ENCODE measurements at regions not wholly inside any gene's neighbourhood (a gene's known extent, or its start where the extent isn't known, plus 50 kb on each side); places are given as distances from the start of the nearest gene placed in this dataset.

DNA sequence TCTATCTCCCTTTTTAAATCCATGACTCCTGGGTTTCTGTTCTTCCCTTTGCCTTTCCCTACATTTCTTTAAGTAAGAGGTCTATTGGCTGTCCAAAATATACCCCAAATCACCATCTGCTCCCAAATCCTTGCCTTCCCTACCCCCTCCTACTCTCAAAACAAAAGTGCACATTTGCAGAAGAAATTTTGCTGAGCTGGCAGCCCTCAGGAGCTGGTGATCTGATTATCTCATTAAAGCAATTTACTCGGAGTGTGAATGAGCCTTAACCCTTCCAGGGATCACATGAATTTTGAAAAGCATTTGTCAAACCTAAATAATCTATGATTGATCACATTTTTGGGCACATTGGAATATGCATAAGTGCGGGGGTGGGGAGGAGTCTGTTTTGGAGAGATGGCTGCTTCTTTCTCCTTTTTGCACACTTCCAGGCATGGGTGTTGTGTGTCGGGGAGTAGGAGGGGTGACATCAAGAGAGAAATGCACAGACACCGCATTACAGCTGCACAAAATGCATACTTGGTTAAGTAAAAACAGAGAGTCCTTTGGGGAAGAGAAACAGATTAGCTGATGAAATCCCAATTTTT is 892.6 kb downstream of the TUSC7 start:
- Mint-ChIP-seq H3K9me3 (no peaks in the 10 kb centered on the region), H3K36me3 (ENCODE audit: low read depth) (no peaks in the 10 kb centered on the region), H3K27ac (peak overlapping the region; percentile 54), H3K4me1 (ENCODE audit: low read depth) (peaks cover 24% of the 10 kb centered on the region), H3K4me3 (no peak overlapping the region), H3K27me3 (peaks cover 6% of the 10 kb centered on the region)
- intact Hi-C loops (cut with micrococcal nuclease), result no loop called here

- H3K4me1 Mint-ChIP-seq (ENCODE audit: low read depth), result peaks cover 24% of the 10 kb centered on the region
- no peaks in the 10 kb centered on the region for H3K9me3 Mint-ChIP-seq
- H3K27me3 Mint-ChIP-seq, result peaks cover 6% of the 10 kb centered on the region
- intact Hi-C loops (cut with micrococcal nuclease), result no loop called here
- peak overlapping the region; percentile 20 for H3K4me3 Mint-ChIP-seq
- peak overlapping the region; percentile 54 for H3K27ac Mint-ChIP-seq
- H3K36me3 Mint-ChIP-seq (ENCODE audit: low read depth), result no peaks in the 10 kb centered on the region
Measured at GRCh38 chr3:117603097-117603496, 893.5 kb downstream of the TUSC7 start.

- Mint-ChIP-seq H3K27me3 (peaks cover 12% of the 10 kb centered on the region), H3K4me1 (ENCODE audit: low read depth) (peaks cover 19% of the 10 kb centered on the region), H3K4me3 (no peak overlapping the region), H3K9me3 (peaks cover 11% of the 10 kb centered on the region), H3K27ac (no peak overlapping the region), H3K36me3 (ENCODE audit: low read depth) (no peaks in the 10 kb centered on the region)
- intact Hi-C loops (cut with micrococcal nuclease), result no loop called here
Measured at GRCh38 chr3:117606866-117607265, 897.3 kb downstream of the TUSC7 start.

DNA sequence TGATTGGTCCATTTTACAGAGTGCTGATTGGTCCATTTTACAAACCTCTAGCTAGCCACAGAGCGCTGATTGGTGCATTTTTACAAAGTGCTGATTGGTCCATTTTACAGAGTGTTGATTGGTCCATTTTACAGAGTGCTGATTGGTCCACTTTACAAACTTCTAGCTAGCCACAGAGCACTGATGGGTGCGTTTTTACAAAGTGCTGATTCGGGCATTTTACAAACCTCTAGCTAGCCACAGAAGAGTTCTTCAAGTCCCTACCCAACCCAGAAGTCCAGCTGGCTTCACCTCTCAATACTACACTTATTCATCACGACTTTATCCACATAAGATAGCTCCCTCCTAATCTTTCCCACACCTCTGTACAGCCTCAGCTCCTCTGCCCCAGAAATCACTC is 899.8 kb downstream of the TUSC7 start:
- Mint-ChIP-seq H3K4me1 (ENCODE audit: low read depth) (no peaks in the 10 kb centered on the region), H3K9me3 (peaks cover 11% of the 10 kb centered on the region), H3K27ac (no peak overlapping the region), H3K27me3 (peaks cover 14% of the 10 kb centered on the region), H3K4me3 (no peak overlapping the region), H3K36me3 (ENCODE audit: low read depth) (no peaks in the 10 kb centered on the region)
- intact Hi-C loops (cut with micrococcal nuclease), result no loop called here

DNA sequence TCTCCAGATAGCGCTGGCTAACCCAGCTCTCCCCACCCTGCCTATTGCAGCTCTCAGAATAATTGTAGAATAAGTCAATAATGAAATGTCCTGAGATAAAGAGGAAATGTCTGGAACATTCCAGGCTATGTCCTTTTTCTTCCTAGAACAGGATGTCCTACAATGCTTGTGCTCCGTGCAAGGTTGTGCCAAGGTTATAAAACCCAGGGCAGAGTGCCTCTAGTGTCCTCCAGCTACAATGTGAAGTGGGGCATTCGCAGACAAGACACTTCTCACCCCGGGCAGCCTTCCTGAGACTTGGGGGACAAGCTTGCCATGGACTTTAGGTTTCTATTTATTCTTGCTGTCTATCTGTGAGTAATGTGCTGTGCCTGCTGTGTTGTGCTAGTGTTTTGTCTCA is 900.6 kb downstream of the TUSC7 start:
- H3K27me3 Mint-ChIP-seq, result peaks cover 15% of the 10 kb centered on the region
- intact Hi-C loops (cut with micrococcal nuclease), result no loop called here

GRCh38 chr3:117611211-117611610 is 901.6 kb downstream of the TUSC7 start:
- no peaks in the 10 kb centered on the region for H3K36me3 Mint-ChIP-seq (ENCODE audit: low read depth)
- intact Hi-C loops (cut with micrococcal nuclease), result no loop called here
- peaks cover 11% of the 10 kb centered on the region for H3K9me3 Mint-ChIP-seq
- H3K27me3 Mint-ChIP-seq, result peaks cover 15% of the 10 kb centered on the region
- no peak overlapping the region for H3K4me3 Mint-ChIP-seq
- H3K27ac Mint-ChIP-seq, result no peak overlapping the region
- no peaks in the 10 kb centered on the region for H3K4me1 Mint-ChIP-seq (ENCODE audit: low read depth)

More for the DNA sequence above, 900.6 kb downstream of the TUSC7 start:
- Mint-ChIP-seq H3K4me3 (no peak overlapping the region), H3K27ac (no peak overlapping the region), H3K9me3 (peaks cover 11% of the 10 kb centered on the region), H3K36me3 (ENCODE audit: low read depth) (no peaks in the 10 kb centered on the region), H3K4me1 (ENCODE audit: low read depth) (no peaks in the 10 kb centered on the region)

DNA sequence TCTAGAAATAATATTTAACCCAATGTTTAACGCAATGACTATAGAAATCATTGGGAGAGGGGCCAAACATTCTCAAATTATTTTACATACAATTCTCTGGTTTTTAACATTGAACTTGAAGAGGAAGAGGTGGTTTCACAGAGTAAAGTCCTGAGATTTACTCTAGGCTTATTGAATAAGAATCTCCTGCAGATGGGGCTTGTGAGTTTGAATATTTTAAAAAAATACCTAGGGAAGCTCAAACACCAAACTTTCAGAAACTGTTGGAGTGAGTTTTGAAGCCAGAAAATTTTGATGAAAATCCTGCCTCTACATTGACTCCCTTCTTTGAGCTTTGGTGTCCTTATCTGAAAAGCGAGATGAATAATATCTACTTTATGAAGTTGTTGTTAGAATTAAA is 906.6 kb downstream of the TUSC7 start:
- Mint-ChIP-seq H3K4me3 (no peak overlapping the region), H3K4me1 (ENCODE audit: low read depth) (no peaks in the 10 kb centered on the region), H3K27me3 (peaks cover 5% of the 10 kb centered on the region), H3K9me3 (no peaks in the 10 kb centered on the region), H3K27ac (no peak overlapping the region), H3K36me3 (ENCODE audit: low read depth) (no peaks in the 10 kb centered on the region)
- intact Hi-C loops (cut with micrococcal nuclease), result no loop called here

- no peaks in the 10 kb centered on the region for H3K36me3 Mint-ChIP-seq (ENCODE audit: low read depth)
- H3K9me3 Mint-ChIP-seq, result no peaks in the 10 kb centered on the region
- intact Hi-C loops (cut with micrococcal nuclease), result no loop called here
- H3K27me3 Mint-ChIP-seq, result peaks cover 5% of the 10 kb centered on the region
- no peaks in the 10 kb centered on the region for H3K4me1 Mint-ChIP-seq (ENCODE audit: low read depth)
- no peak overlapping the region for H3K27ac Mint-ChIP-seq
- H3K4me3 Mint-ChIP-seq, result no peak overlapping the region
Measured at GRCh38 chr3:117617906-117618305, 908.3 kb downstream of the TUSC7 start.

- no peaks in the 10 kb centered on the region for H3K36me3 Mint-ChIP-seq (ENCODE audit: low read depth)
- H3K9me3 Mint-ChIP-seq, result no peaks in the 10 kb centered on the region
- H3K4me1 Mint-ChIP-seq (ENCODE audit: low read depth), result no peaks in the 10 kb centered on the region
- no peak overlapping the region for H3K27ac Mint-ChIP-seq
- H3K27me3 Mint-ChIP-seq, result peaks cover 5% of the 10 kb centered on the region
- intact Hi-C loops (cut with micrococcal nuclease), result no loop called here
- H3K4me3 Mint-ChIP-seq, result no peak overlapping the region
Measured at GRCh38 chr3:117618462-117618861, 908.9 kb downstream of the TUSC7 start.

GRCh38 chr3:117619805-117620204 is 910.2 kb downstream of the TUSC7 start:
- intact Hi-C loops (cut with micrococcal nuclease), result no loop called here
- Mint-ChIP-seq H3K4me3 (no peak overlapping the region), H3K9me3 (no peaks in the 10 kb centered on the region), H3K27ac (no peak overlapping the region), H3K36me3 (ENCODE audit: low read depth) (no peaks in the 10 kb centered on the region), H3K27me3 (peaks cover 3% of the 10 kb centered on the region), H3K4me1 (ENCODE audit: low read depth) (no peaks in the 10 kb centered on the region)

DNA sequence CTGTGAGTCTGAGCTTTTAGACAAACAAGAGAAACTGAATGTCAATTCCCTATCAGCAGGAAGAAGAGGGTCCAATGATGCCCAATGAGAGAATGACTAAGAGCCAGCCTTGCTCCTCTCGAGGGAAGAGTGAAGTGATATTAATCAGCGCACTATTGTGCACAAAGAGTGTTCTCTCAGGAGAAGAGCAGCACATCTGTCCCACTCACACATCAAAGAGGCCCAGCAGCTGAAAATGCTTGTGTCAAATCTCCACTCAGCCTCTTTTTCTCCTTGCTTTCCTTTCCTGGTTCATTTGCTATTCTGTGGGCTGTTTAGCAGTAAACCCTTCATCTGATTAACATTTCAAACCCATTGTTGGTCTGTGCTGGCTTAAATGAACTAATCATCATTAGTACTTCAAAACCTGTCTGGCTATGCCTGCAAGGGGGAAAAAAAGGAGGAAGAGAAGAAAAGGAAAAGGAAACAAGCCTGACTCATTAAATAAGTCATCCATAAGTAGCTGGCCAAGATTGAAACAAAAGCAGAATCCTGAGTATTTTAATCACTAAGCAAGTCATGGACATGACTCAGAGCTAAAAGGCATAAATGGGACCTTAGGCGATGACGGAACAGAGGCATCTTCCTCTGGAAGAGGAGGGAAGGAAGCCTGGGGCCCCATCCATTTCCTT is 912.7 kb downstream of the TUSC7 start:
- H3K27ac Mint-ChIP-seq, result no peak overlapping the region
- intact Hi-C loops (cut with micrococcal nuclease), result no loop called here
- no peak overlapping the region for H3K4me3 Mint-ChIP-seq
- no peaks in the 10 kb centered on the region for H3K4me1 Mint-ChIP-seq (ENCODE audit: low read depth)
- H3K36me3 Mint-ChIP-seq (ENCODE audit: low read depth), result no peaks in the 10 kb centered on the region
- H3K27me3 Mint-ChIP-seq, result no peaks in the 10 kb centered on the region
- H3K9me3 Mint-ChIP-seq, result no peaks in the 10 kb centered on the region

DNA sequence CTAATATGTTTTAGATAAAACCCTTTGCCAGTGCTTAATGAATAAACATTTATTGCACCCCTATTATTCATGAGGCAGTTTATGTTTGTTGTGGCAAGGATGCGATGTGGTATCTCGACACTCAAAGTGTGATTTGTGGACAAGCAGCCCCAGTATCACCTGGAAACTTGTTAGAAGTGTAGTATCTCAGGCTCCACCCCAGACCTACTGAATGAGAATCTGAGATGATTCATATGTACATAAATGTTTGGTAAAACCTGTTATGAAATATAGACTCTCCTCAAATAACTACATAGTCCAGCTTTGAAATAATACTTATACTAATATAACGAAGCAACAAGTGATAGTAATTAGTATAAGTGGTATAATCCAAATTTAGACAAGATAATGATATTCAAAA is 914.8 kb downstream of the TUSC7 start:
- H3K27ac Mint-ChIP-seq, result no peak overlapping the region
- no peaks in the 10 kb centered on the region for H3K9me3 Mint-ChIP-seq
- no peaks in the 10 kb centered on the region for H3K4me1 Mint-ChIP-seq (ENCODE audit: low read depth)
- H3K36me3 Mint-ChIP-seq (ENCODE audit: low read depth), result no peaks in the 10 kb centered on the region
- H3K4me3 Mint-ChIP-seq, result no peak overlapping the region
- no peaks in the 10 kb centered on the region for H3K27me3 Mint-ChIP-seq
- intact Hi-C loops (cut with micrococcal nuclease), result no loop called here

DNA sequence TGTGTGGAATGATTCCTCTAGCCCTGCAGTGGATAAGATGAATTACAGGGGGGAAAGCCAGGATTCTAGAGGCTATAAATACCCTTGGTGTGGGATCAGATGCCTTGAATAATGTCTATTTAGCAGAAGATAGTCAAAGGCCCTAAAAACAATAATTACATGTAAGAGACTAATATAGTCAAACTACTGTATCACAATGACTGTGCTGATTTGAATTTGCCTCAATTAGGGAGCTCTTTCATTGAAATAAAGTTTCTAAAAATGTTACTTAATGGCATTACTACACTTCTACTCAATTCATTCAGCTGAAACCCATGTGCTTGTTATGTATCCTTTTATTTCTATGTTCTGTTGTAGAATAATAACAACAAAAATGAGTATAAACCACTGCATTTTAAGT is 915.6 kb downstream of the TUSC7 start:
- H3K9me3 Mint-ChIP-seq, result no peaks in the 10 kb centered on the region
- H3K27me3 Mint-ChIP-seq, result no peaks in the 10 kb centered on the region
- H3K4me1 Mint-ChIP-seq (ENCODE audit: low read depth), result no peaks in the 10 kb centered on the region
- H3K27ac Mint-ChIP-seq, result no peak overlapping the region
- no peak overlapping the region for H3K4me3 Mint-ChIP-seq
- intact Hi-C loops (cut with micrococcal nuclease), result no loop called here
- H3K36me3 Mint-ChIP-seq (ENCODE audit: low read depth), result no peaks in the 10 kb centered on the region

DNA sequence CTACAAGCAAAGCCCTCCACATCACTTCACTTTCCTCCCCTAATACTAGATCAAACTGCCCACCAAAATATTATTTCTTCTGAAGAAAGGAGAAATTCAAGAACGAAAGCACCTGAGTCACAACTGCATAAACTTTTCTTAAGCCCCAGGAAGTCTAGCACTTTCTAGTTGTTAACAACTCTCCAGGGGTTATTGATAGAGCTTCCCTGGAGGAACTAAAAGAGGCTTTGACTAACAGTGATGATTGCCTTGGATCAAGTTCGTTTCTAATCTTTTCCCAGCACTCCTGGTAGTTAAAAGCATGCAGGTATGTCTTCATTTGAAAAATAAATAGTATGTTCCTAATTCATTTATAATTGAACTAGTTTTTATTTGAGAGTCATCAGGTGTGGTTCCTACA is 917.0 kb downstream of the TUSC7 start:
- intact Hi-C loops (cut with micrococcal nuclease), result no loop called here
- H3K27ac Mint-ChIP-seq, result no peak overlapping the region
- H3K9me3 Mint-ChIP-seq, result no peaks in the 10 kb centered on the region
- no peaks in the 10 kb centered on the region for H3K4me1 Mint-ChIP-seq (ENCODE audit: low read depth)
- H3K4me3 Mint-ChIP-seq, result no peak overlapping the region
- H3K36me3 Mint-ChIP-seq (ENCODE audit: low read depth), result no peaks in the 10 kb centered on the region
- no peaks in the 10 kb centered on the region for H3K27me3 Mint-ChIP-seq

DNA sequence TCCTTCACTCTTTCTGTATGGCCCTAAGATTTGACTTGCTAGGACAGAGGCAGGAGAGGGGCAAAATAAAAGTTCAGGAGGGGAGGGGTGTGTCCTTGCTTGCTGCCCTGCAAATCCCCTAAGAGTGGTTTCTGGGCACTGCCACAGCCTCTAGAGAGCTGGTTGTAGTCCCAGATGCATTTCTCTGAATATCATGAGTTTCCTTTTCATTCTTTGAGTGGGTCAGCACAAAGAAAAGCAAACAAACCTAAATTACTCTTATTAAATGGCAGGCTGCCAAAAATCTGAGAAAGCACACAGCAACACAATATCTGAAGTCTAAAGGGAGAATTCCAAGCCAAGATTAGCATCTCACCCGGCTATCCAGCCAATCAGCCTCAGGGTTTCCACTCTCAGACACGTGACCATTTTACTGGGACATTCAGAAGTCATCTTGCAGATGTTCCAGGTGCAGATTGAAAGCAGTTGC is 919.3 kb downstream of the TUSC7 start:
- intact Hi-C loops (cut with micrococcal nuclease), result no loop called here
- Mint-ChIP-seq H3K9me3 (no peaks in the 10 kb centered on the region), H3K4me1 (ENCODE audit: low read depth) (no peaks in the 10 kb centered on the region), H3K27ac (no peak overlapping the region), H3K27me3 (no peaks in the 10 kb centered on the region), H3K36me3 (ENCODE audit: low read depth) (no peaks in the 10 kb centered on the region), H3K4me3 (no peak overlapping the region)
